Transverse colon (tissue), 4 donors: ENCODE measurements at regions not wholly inside any gene's neighbourhood (a gene's known extent, or its start where the extent isn't known, plus 50 kb on each side); places are given as distances from the start of the nearest gene placed in this dataset.

Experiments
- CTCF ChIP-seq, 5 experiments: fragments of 200-600 bp in 3 of 5; fragments of 450-650 bp in 2 of 5; sonication (generic) in 3 of 5; IDR thresholded peaks; 1 replicate in 2 of 5; 2 replicates in 3 of 5; pipeline ENCODE4 v1.5.1; 2016 to 2017; ENCODE audit warnings: antibody characterized with exemption in 5 of 5, inconsistent platforms in 3 of 5, mild to moderate bottlenecking in 2 of 5, moderate library complexity in 1 of 5
- POLR2A ChIP-seq: fragments of 450-650 bp; IDR thresholded peaks from one replicate; pipeline ENCODE4 v1.6.1; 2016; ENCODE audit warnings: antibody characterized with exemption, mild to moderate bottlenecking, moderate library complexity
- POLR2AphosphoS5 ChIP-seq, 3 donors: sonication (generic); formaldehyde crosslinking; IDR thresholded peaks; one replicate each; pipeline ENCODE4 v1.6.1; 2016; ENCODE audit warnings: antibody characterized with exemption in 3 of 3

- TF ChIP-seq CTCF (IDR thresholded peaks at IDR 0.05) (no peak), POLR2A (no peak), POLR2AphosphoS5 (IDR thresholded peaks at IDR 0.05) (no peak)
Measured at GRCh38 chr13:105147461-105147860, 1388.0 kb downstream of the EFNB2 start.
